Panc1 (cell line): ENCODE measurements at regions not wholly inside any gene's neighbourhood (a gene's known extent, or its start where the extent isn't known, plus 50 kb on each side); places are given as distances from the start of the nearest gene placed in this dataset.

Source experiments
- ATAC-seq: fragments of 200-7000 bp; cut with Tn5 transposase; 2 replicates; pipeline ENCODE4 v1.9.1; 2020; ENCODE audit warnings: mild to moderate bottlenecking, moderate library complexity
- BruUV-seq: library from RNA; stranded (reverse); fragments of 400-500 nt; replicated peaks from 2 replicates; lab custom pipeline; 2021; lab: Mats Ljungman, UMichigan
- CTCF ChIA-PET: fragments of 300-600 bp; sonication (Branson Sonifier 250); formaldehyde crosslinking; loops from one replicate; lab custom pipeline; 2022; ENCODE audit warnings: antibody characterized with exemption; lab: Charles Lee
- POLR2A ChIA-PET: fragments of 300-600 bp; sonication (Branson Sonifier 250); formaldehyde crosslinking; loops from one replicate; lab custom pipeline; 2022; ENCODE audit warnings: antibody characterized with exemption; lab: Charles Lee
- DNase-seq: peaks from one replicate; pipeline ENCODE4 v3.0.0-alpha.2; 2010; ENCODE audit warnings: low read depth, low spot score
- H3K27ac ChIP-seq: 2 replicates; pipeline ENCODE4 v1.5.1; 2011; ENCODE audit warnings: mild to moderate bottlenecking, low read length, inconsistent platforms
- H3K27me3 ChIP-seq: fragments of 200-500 bp; sonication (Bioruptor generic); 2 replicates; pipeline ENCODE4 v1.6.0; 2014; ENCODE audit warnings: low read length, inconsistent platforms; ENCODE audit not compliant: control insufficient read depth, insufficient read depth
- H3K36me3 ChIP-seq: fragments of 200-500 bp; sonication (Bioruptor generic); 2 replicates; pipeline ENCODE4 v1.5.1; 2014; ENCODE audit warnings: inconsistent platforms, mild to moderate bottlenecking, low read length, moderate library complexity; ENCODE audit not compliant: control insufficient read depth, insufficient read depth
- H3K4me1 ChIP-seq: 2 replicates; pipeline ENCODE4 v1.5.1; 2011; ENCODE audit warnings: inconsistent platforms, mild to moderate bottlenecking, low read length, moderate library complexity; ENCODE audit not compliant: control insufficient read depth, insufficient read depth
- H3K4me3 ChIP-seq, 2 experiments: 2 replicates each; pipeline ENCODE4 v1.5.1; 2011 to 2012; ENCODE audit warnings: low read depth in 2 of 2, low read length in 2 of 2, mild to moderate bottlenecking in 2 of 2, inconsistent platforms in 1 of 2, moderate library complexity in 1 of 2
- H3K9me3 ChIP-seq: fragments of 200-500 bp; sonication (Bioruptor generic); 2 replicates; pipeline ENCODE4 v1.5.1; 2014; ENCODE audit warnings: low read depth, mild to moderate bottlenecking, inconsistent platforms, low read length, moderate library complexity; ENCODE audit not compliant: control insufficient read depth, insufficient read depth
- POLR2AphosphoS5 ChIP-seq: IDR thresholded peaks from 2 replicates; pipeline ENCODE4 v1.6.1; 2012; ENCODE audit warnings: mild to moderate bottlenecking, low read depth, low read length, moderate library complexity
- SIN3A ChIP-seq: IDR thresholded peaks from 2 replicates; pipeline ENCODE4 v1.6.1; 2012; ENCODE audit warnings: low read depth, mild to moderate bottlenecking, low read length, moderate library complexity, borderline replicate concordance; ENCODE audit not compliant: insufficient read depth
- TCF7L2 ChIP-seq: IDR thresholded peaks from 2 replicates; pipeline ENCODE4 v1.6.1; 2011; ENCODE audit warnings: mild to moderate bottlenecking, low read depth, low read length, inconsistent platforms
- in situ Hi-C: cut with HindIII; loops from 2 replicates; pipeline ENCODE4 v1.10.0; 2016; ENCODE audit warnings: low sequenced_read_pairs, low pct_unique_long_range_greater_than_20kb
- intact Hi-C: fragments of 100-400 bp; cut with micrococcal nuclease; formaldehyde crosslinking; loops from one replicate; pipeline ENCODE4 v1.10.0; 2022; ENCODE audit not compliant: unreplicated experiment
- TF ChIP-seq, protein P1 (sequence below): fragments of 450-650 bp; IDR thresholded peaks from 2 replicates; pipeline ENCODE4 v1.5.1; 2017; ENCODE audit warnings: mild to moderate bottlenecking
- TF ChIP-seq, protein P2 (sequence below), 2 experiments: IDR thresholded peaks; 2 replicates each; pipeline ENCODE4 v1.6.1; 2011 to 2012; ENCODE audit warnings: low read depth in 2 of 2, control low read depth in 1 of 2, low read length in 1 of 2, mild to moderate bottlenecking in 1 of 2, moderate library complexity in 1 of 2; ENCODE audit not compliant: insufficient read depth in 1 of 2

DNA sequence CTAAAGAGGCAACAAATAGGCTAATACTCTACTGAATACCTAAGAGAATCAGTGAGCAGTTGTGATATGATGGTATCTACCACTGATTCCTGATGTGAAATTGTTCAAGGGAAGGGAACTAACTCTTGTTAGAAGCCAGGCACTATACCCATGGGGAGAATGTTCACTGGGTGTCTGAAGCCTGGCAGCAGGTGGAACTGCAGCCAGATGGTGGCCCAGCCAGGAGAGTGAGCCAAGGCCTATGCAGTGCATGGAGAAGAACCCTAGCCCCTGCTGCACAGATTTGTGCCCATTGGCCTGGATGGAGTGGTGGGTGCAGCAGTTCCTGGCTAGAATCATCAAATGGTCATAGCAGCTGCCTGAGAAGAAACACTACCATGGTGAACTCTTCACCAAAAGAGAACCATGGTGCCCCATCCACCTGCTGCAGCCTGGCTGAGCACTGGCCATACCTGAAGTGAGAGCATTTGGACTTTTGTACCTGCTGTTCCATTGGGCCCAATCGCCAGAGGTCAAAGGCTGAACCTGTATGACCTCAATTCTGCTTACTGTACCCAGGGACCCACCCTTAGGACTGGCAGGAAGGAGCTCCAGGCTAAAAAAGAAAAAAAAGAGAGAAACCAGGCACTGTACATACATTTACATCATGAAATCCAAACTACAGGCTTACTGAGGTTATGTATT, 118.8 kb upstream of the IVNS1ABP start:
- no TSS peak for BruUV-seq
- no peak for TF ChIP-seq POLR2AphosphoS5
- TF ChIP-seq, protein P1, sequence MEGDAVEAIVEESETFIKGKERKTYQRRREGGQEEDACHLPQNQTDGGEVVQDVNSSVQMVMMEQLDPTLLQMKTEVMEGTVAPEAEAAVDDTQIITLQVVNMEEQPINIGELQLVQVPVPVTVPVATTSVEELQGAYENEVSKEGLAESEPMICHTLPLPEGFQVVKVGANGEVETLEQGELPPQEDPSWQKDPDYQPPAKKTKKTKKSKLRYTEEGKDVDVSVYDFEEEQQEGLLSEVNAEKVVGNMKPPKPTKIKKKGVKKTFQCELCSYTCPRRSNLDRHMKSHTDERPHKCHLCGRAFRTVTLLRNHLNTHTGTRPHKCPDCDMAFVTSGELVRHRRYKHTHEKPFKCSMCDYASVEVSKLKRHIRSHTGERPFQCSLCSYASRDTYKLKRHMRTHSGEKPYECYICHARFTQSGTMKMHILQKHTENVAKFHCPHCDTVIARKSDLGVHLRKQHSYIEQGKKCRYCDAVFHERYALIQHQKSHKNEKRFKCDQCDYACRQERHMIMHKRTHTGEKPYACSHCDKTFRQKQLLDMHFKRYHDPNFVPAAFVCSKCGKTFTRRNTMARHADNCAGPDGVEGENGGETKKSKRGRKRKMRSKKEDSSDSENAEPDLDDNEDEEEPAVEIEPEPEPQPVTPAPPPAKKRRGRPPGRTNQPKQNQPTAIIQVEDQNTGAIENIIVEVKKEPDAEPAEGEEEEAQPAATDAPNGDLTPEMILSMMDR, result no peak
- TF ChIP-seq, protein P2, sequence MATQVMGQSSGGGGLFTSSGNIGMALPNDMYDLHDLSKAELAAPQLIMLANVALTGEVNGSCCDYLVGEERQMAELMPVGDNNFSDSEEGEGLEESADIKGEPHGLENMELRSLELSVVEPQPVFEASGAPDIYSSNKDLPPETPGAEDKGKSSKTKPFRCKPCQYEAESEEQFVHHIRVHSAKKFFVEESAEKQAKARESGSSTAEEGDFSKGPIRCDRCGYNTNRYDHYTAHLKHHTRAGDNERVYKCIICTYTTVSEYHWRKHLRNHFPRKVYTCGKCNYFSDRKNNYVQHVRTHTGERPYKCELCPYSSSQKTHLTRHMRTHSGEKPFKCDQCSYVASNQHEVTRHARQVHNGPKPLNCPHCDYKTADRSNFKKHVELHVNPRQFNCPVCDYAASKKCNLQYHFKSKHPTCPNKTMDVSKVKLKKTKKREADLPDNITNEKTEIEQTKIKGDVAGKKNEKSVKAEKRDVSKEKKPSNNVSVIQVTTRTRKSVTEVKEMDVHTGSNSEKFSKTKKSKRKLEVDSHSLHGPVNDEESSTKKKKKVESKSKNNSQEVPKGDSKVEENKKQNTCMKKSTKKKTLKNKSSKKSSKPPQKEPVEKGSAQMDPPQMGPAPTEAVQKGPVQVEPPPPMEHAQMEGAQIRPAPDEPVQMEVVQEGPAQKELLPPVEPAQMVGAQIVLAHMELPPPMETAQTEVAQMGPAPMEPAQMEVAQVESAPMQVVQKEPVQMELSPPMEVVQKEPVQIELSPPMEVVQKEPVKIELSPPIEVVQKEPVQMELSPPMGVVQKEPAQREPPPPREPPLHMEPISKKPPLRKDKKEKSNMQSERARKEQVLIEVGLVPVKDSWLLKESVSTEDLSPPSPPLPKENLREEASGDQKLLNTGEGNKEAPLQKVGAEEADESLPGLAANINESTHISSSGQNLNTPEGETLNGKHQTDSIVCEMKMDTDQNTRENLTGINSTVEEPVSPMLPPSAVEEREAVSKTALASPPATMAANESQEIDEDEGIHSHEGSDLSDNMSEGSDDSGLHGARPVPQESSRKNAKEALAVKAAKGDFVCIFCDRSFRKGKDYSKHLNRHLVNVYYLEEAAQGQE (IDR thresholded peaks at IDR 0.05; ENCODE audit: insufficient read depth in 1 of 2, low read depth in 2 of 2, low read length in 1 of 2), result no peak
- no peak for TF ChIP-seq SIN3A
- no peak for TF ChIP-seq TCF7L2
- H3K27ac ChIP-seq, result no peak overlapping the region
- in situ Hi-C loops, result no loop called here
- no peak overlapping the region for H3K4me3 ChIP-seq
- no peak for DNase-seq
- CTCF ChIA-PET, result no interaction called here
- intact Hi-C loops, result no loop called here
- no peaks in the 10 kb centered on the region for H3K9me3 ChIP-seq
- no peaks in the 10 kb centered on the region for H3K27me3 ChIP-seq
- no peaks in the 10 kb centered on the region for H3K4me1 ChIP-seq
- POLR2A ChIA-PET, result no interaction called here
- no peaks in the 10 kb centered on the region for H3K36me3 ChIP-seq
- ATAC-seq, result no peak

DNA sequence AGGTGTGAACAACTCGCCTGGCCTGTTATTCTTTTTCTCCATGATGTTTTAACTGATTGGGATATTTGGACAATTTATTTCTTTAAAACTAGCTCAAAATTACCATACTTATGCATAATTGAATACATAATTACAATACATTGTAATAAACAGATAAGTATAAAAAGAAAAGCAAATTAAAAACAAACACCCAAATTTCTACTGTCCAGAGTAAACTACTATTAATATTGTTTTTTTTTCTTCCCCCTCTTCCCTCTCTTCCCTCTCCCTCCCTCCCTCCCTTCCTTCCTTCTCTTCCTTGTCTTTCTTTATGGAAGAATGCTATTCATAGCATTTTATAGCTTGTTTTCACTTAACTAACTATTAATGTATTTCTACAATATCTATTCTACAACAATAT, 117.7 kb upstream of the IVNS1ABP start:
- no peak overlapping the region for H3K4me3 ChIP-seq
- in situ Hi-C loops (no loop called here), intact Hi-C loops (no loop called here)
- no peak overlapping the region for H3K27ac ChIP-seq
- H3K4me1 ChIP-seq, result no peaks in the 10 kb centered on the region
- DNase-seq, result no peak
- no peaks in the 10 kb centered on the region for H3K36me3 ChIP-seq
- TF ChIP-seq, protein P2 (IDR thresholded peaks at IDR 0.05; ENCODE audit: insufficient read depth in 1 of 2, low read depth in 2 of 2, low read length in 1 of 2), result no peak
- TF ChIP-seq POLR2AphosphoS5, result no peak
- TF ChIP-seq TCF7L2, result no peak
- TF ChIP-seq, protein P1, result no peak
- no peak for TF ChIP-seq SIN3A
- H3K27me3 ChIP-seq, result no peaks in the 10 kb centered on the region
- no peak for ATAC-seq
- no TSS peak for BruUV-seq
- POLR2A ChIA-PET, result no interaction called here
- H3K9me3 ChIP-seq, result no peaks in the 10 kb centered on the region
- CTCF ChIA-PET, result no interaction called here
